A673 (cell line): ENCODE measurements at regions not wholly inside any gene's neighbourhood (a gene's known extent, or its start where the extent isn't known, plus 50 kb on each side); places are given as distances from the start of the nearest gene placed in this dataset.

Experiments
- BruUV-seq: library from RNA; stranded (reverse); fragments of 400-500 nt; replicated peaks from 2 replicates; lab custom pipeline; 2021; lab: Mats Ljungman, UMichigan
- CTCF ChIA-PET: fragments of 300-600 bp; sonication (Branson Sonifier 250); formaldehyde crosslinking; loops from one replicate; lab custom pipeline; 2022; ENCODE audit warnings: antibody characterized with exemption; lab: Charles Lee
- POLR2A ChIA-PET: fragments of 300-600 bp; sonication (Branson Sonifier 250); formaldehyde crosslinking; loops from one replicate; lab custom pipeline; 2022; ENCODE audit warnings: antibody characterized with exemption; ENCODE audit not compliant: low non-redundant PET; lab: Charles Lee
- DNase-seq: peaks from one replicate; pipeline ENCODE4 v3.0.0-alpha.2; 2015; ENCODE audit warnings: low spot score
- H3K27ac ChIP-seq: fragments of 200-600 bp; sonication (generic); 2 replicates; pipeline ENCODE4 v1.5.1; 2016; ENCODE audit warnings: mixed run types, low read depth, mild to moderate bottlenecking, mixed read lengths, antibody characterized with exemption, low read length; ENCODE audit not compliant: poor library complexity, severe bottlenecking
- H3K27me3 ChIP-seq: fragments of 200-600 bp; sonication (generic); replicated peaks from 2 replicates; pipeline ENCODE4 v1.6.1; 2017; ENCODE audit warnings: mixed run types, low read depth, mild to moderate bottlenecking, mixed read lengths, antibody characterized with exemption, low read length; ENCODE audit not compliant: insufficient read depth, poor library complexity
- H3K36me3 ChIP-seq: fragments of 200-600 bp; sonication (generic); 2 replicates; pipeline ENCODE4 v1.6.1; 2016; ENCODE audit warnings: mixed run types, mild to moderate bottlenecking, mixed read lengths, antibody characterized with exemption, low read length; ENCODE audit not compliant: insufficient read depth, poor library complexity, severe bottlenecking
- H3K4me1 ChIP-seq: fragments of 200-600 bp; sonication (generic); 2 replicates; pipeline ENCODE4 v1.6.1; 2017; ENCODE audit warnings: mixed run types, mild to moderate bottlenecking, mixed read lengths, antibody characterized with exemption, low read length; ENCODE audit not compliant: insufficient read depth, poor library complexity, severe bottlenecking
- H3K4me3 ChIP-seq: fragments of 200-600 bp; sonication (generic); 2 replicates; pipeline ENCODE4 v1.5.1; 2016; ENCODE audit warnings: low read depth, mixed run types, mild to moderate bottlenecking, mixed read lengths, low read length; ENCODE audit not compliant: poor library complexity, severe bottlenecking
- H3K9me3 ChIP-seq: fragments of 200-600 bp; sonication (generic); 2 replicates; pipeline ENCODE4 v1.6.1; 2016; ENCODE audit warnings: mixed run types, low read depth, mild to moderate bottlenecking, mixed read lengths, antibody characterized with exemption, low read length; ENCODE audit not compliant: poor library complexity, severe bottlenecking
- CTCF ChIP-seq: fragments of 300-800, 200-600 bp; sonication (generic); conservative IDR thresholded peaks from 2 replicates; pipeline ENCODE4 v1.5.1; 2017; ENCODE audit warnings: low read depth, mild to moderate bottlenecking, antibody characterized with exemption, low read length, moderate library complexity, mixed read lengths
- EZH2 ChIP-seq: fragments of 200-600 bp; sonication (generic); IDR thresholded peaks from 2 replicates; pipeline ENCODE4 v1.6.1; 2017; ENCODE audit warnings: borderline replicate concordance, low read depth, mild to moderate bottlenecking, mixed read lengths, antibody characterized with exemption, low read length; ENCODE audit not compliant: poor library complexity, severe bottlenecking
- intact Hi-C: fragments of 100-400 bp; cut with micrococcal nuclease; formaldehyde crosslinking; loops from one replicate; pipeline ENCODE4 v1.10.0; 2022; ENCODE audit not compliant: unreplicated experiment

- BruUV-seq, result no TSS peak
- no peaks in the 10 kb centered on the region for H3K9me3 ChIP-seq
- ChIA-PET POLR2A (no interaction called here), CTCF (no interaction called here)
- DNase-seq, result no peak
- intact Hi-C loops, result no loop called here
- no peak for TF ChIP-seq EZH2
- TF ChIP-seq CTCF, result no peak
- no peaks in the 10 kb centered on the region for H3K36me3 ChIP-seq
- peaks cover 4% of the 10 kb centered on the region for H3K4me1 ChIP-seq
- no peak overlapping the region for H3K27ac ChIP-seq
- H3K4me3 ChIP-seq, result no peak overlapping the region
- H3K27me3 ChIP-seq, result no peaks in the 10 kb centered on the region
These were observed 142.3 kb upstream of the SAMSN1 start for GRCh38 chr21:14688412-14688811.

- Histone ChIP-seq H3K4me1 (peaks cover 4% of the 10 kb centered on the region), H3K9me3 (no peaks in the 10 kb centered on the region), H3K4me3 (no peak overlapping the region), H3K27me3 (no peaks in the 10 kb centered on the region), H3K36me3 (no peaks in the 10 kb centered on the region), H3K27ac (no peak overlapping the region)
- BruUV-seq, result no TSS peak
- POLR2A ChIA-PET, result no interaction called here
- no peak for TF ChIP-seq EZH2
- no peak for TF ChIP-seq CTCF
- no peak for DNase-seq
- intact Hi-C loops, result no loop called here
- CTCF ChIA-PET, result no interaction called here
These were observed 141.1 kb upstream of the SAMSN1 start for GRCh38 chr21:14687268-14687625.

GRCh38 chr21:14686466-14687267 lies 140.6 kb upstream of the SAMSN1 start:
- CTCF ChIA-PET, result no interaction called here
- H3K27ac ChIP-seq, result no peak overlapping the region
- TF ChIP-seq CTCF (no peak), EZH2 (no peak)
- peaks cover 2% of the 10 kb centered on the region for H3K4me1 ChIP-seq
- POLR2A ChIA-PET, result no interaction called here
- no peak for DNase-seq
- no peaks in the 10 kb centered on the region for H3K9me3 ChIP-seq
- BruUV-seq, result no TSS peak
- no peaks in the 10 kb centered on the region for H3K27me3 ChIP-seq
- intact Hi-C loops, result no loop called here
- no peaks in the 10 kb centered on the region for H3K36me3 ChIP-seq
- no peak overlapping the region for H3K4me3 ChIP-seq
